IPS-18a (cell line): ENCODE measurements at regions not wholly inside any gene's neighbourhood (a gene's known extent, or its start where the extent isn't known, plus 50 kb on each side); places are given as distances from the start of the nearest gene placed in this dataset.

Experiments
- H3K27ac ChIP-seq: one replicate; pipeline ENCODE4 v1.5.1; 2013; ENCODE audit warnings: low read length
- H3K27me3 ChIP-seq: one replicate; pipeline ENCODE4 v1.6.1; 2013; ENCODE audit warnings: mild to moderate bottlenecking, low read length; ENCODE audit not compliant: control insufficient read depth, insufficient read depth
- H3K36me3 ChIP-seq: one replicate; pipeline ENCODE4 v1.6.1; 2013; ENCODE audit warnings: low read depth, low read length; ENCODE audit not compliant: control insufficient read depth
- H3K4me1 ChIP-seq: one replicate; pipeline ENCODE4 v1.6.1; 2013; ENCODE audit warnings: low read depth, low read length; ENCODE audit not compliant: control insufficient read depth
- H3K4me3 ChIP-seq: one replicate; pipeline ENCODE4 v1.5.1; 2013; ENCODE audit warnings: low read length
- H3K9ac ChIP-seq: one replicate; pipeline ENCODE4 v1.6.1; 2013; ENCODE audit warnings: mild to moderate bottlenecking, low read length, moderate library complexity
- H3K9me3 ChIP-seq: one replicate; pipeline ENCODE4 v1.6.1; 2013; ENCODE audit warnings: low read depth, low read length; ENCODE audit not compliant: control insufficient read depth

- no peak overlapping the region for H3K9ac ChIP-seq
- H3K27me3 ChIP-seq: no peaks in the 10 kb centered on the region
- H3K4me3 ChIP-seq: no peak overlapping the region
- H3K9me3 ChIP-seq: no peaks in the 10 kb centered on the region
- H3K27ac ChIP-seq: no peak overlapping the region
- no peaks in the 10 kb centered on the region for H3K36me3 ChIP-seq
- H3K4me1 ChIP-seq: no peaks in the 10 kb centered on the region
These were observed 319.2 kb downstream of the SOX9 start for GRCh38 chr17:72439893-72440502.

GRCh38 chr17:72440961-72441360 lies 320.1 kb downstream of the SOX9 start:
- Histone ChIP-seq H3K27me3 (no peaks in the 10 kb centered on the region), H3K4me3 (no peak overlapping the region), H3K4me1 (no peaks in the 10 kb centered on the region), H3K9me3 (no peaks in the 10 kb centered on the region), H3K36me3 (no peaks in the 10 kb centered on the region), H3K9ac (no peak overlapping the region), H3K27ac (no peak overlapping the region)

- Histone ChIP-seq H3K9ac (no peak overlapping the region), H3K9me3 (no peaks in the 10 kb centered on the region), H3K27ac (no peak overlapping the region), H3K36me3 (no peaks in the 10 kb centered on the region), H3K4me3 (no peak overlapping the region), H3K27me3 (no peaks in the 10 kb centered on the region), H3K4me1 (no peaks in the 10 kb centered on the region)
These were observed 321.1 kb downstream of the SOX9 start for GRCh38 chr17:72441909-72442308.

GRCh38 chr17:72444517-72445054 lies 323.8 kb downstream of the SOX9 start:
- Histone ChIP-seq H3K27me3 (no peaks in the 10 kb centered on the region), H3K9me3 (no peaks in the 10 kb centered on the region), H3K36me3 (no peaks in the 10 kb centered on the region), H3K9ac (no peak overlapping the region), H3K4me1 (no peaks in the 10 kb centered on the region), H3K27ac (no peak overlapping the region), H3K4me3 (no peak overlapping the region)

- H3K4me1 ChIP-seq: no peaks in the 10 kb centered on the region
- H3K36me3 ChIP-seq: no peaks in the 10 kb centered on the region
- no peaks in the 10 kb centered on the region for H3K27me3 ChIP-seq
- no peaks in the 10 kb centered on the region for H3K9me3 ChIP-seq
- no peak overlapping the region for H3K9ac ChIP-seq
- no peak overlapping the region for H3K27ac ChIP-seq
- no peak overlapping the region for H3K4me3 ChIP-seq
These were observed 324.5 kb downstream of the SOX9 start for GRCh38 chr17:72445055-72445991.

- Histone ChIP-seq H3K27ac (no peak overlapping the region), H3K4me3 (no peak overlapping the region)
These were observed 325.3 kb downstream of the SOX9 start for GRCh38 chr17:72446118-72446517.

GRCh38 chr17:72446525-72447250 lies 325.9 kb downstream of the SOX9 start:
- Histone ChIP-seq H3K27me3 (no peaks in the 10 kb centered on the region), H3K9ac (no peak overlapping the region), H3K4me3 (no peak overlapping the region), H3K4me1 (no peaks in the 10 kb centered on the region), H3K36me3 (no peaks in the 10 kb centered on the region), H3K27ac (no peak overlapping the region), H3K9me3 (no peaks in the 10 kb centered on the region)

More at GRCh38 chr17:72446118-72446517, 325.3 kb downstream of the SOX9 start:
- no peaks in the 10 kb centered on the region for H3K36me3 ChIP-seq
- H3K4me1 ChIP-seq: no peaks in the 10 kb centered on the region
- H3K9ac ChIP-seq: no peak overlapping the region
- no peaks in the 10 kb centered on the region for H3K9me3 ChIP-seq
- no peaks in the 10 kb centered on the region for H3K27me3 ChIP-seq

GRCh38 chr17:72447251-72447640 lies 326.4 kb downstream of the SOX9 start:
- Histone ChIP-seq H3K4me3 (no peak overlapping the region), H3K9ac (no peak overlapping the region), H3K36me3 (no peaks in the 10 kb centered on the region), H3K4me1 (no peaks in the 10 kb centered on the region), H3K27ac (no peak overlapping the region), H3K9me3 (no peaks in the 10 kb centered on the region), H3K27me3 (no peaks in the 10 kb centered on the region)

GRCh38 chr17:72448019-72448418 lies 327.2 kb downstream of the SOX9 start:
- Histone ChIP-seq H3K4me3 (no peak overlapping the region), H3K9ac (no peak overlapping the region), H3K4me1 (no peaks in the 10 kb centered on the region), H3K27me3 (no peaks in the 10 kb centered on the region), H3K36me3 (no peaks in the 10 kb centered on the region), H3K9me3 (no peaks in the 10 kb centered on the region), H3K27ac (no peak overlapping the region)

- Histone ChIP-seq H3K27ac (no peak overlapping the region), H3K4me3 (no peak overlapping the region), H3K27me3 (no peaks in the 10 kb centered on the region), H3K4me1 (peaks cover 6% of the 10 kb centered on the region), H3K36me3 (no peaks in the 10 kb centered on the region), H3K9ac (no peak overlapping the region), H3K9me3 (no peaks in the 10 kb centered on the region)
These were observed 331.7 kb downstream of the SOX9 start for GRCh38 chr17:72452286-72453173.
